ENCODE measurements at regions not wholly inside any gene's neighbourhood (a gene's known extent, or its start where the extent isn't known, plus 50 kb on each side); places are given as distances from the start of the nearest gene placed in this dataset.
A peak's percentile ranks its signal among the peaks of the same experiment; 100 is the strongest.
"Not testable (repeated sequence)": the region's sequence is repeated elsewhere in the genome, so short reads cannot be mapped to it uniquely, and the experiment has no call there.

- CTCF ChIA-PET, result no interaction called here
- BruUV-seq (replicated peaks), result no TSS peak
- POLR2A ChIA-PET, result interaction anchor here (0.7 kb wide), 1 partner anchor 16 kb away, joined by 3 read pairs; no protein-coding TSS in a partner anchor
- H3K27me3 Mint-ChIP-seq (ENCODE audit: insufficient read depth, unreplicated experiment), result no peaks in the 10 kb centered on the region
- peaks cover 10% of the 10 kb centered on the region for H3K4me1 Mint-ChIP-seq (ENCODE audit: insufficient read depth, unreplicated experiment)
- no peak overlapping the region for H3K4me3 Mint-ChIP-seq (ENCODE audit: unreplicated experiment)
- H3K36me3 Mint-ChIP-seq (ENCODE audit: insufficient read depth, unreplicated experiment), result no peaks in the 10 kb centered on the region
- no peak overlapping the region for H3K27ac Mint-ChIP-seq (ENCODE audit: low read depth, unreplicated experiment)
- intact Hi-C loops (cut with micrococcal nuclease), result no loop called here
- no peaks in the 10 kb centered on the region for H3K9me3 Mint-ChIP-seq (ENCODE audit: unreplicated experiment)
- no peak for TF ChIP-seq CTCF (IDR thresholded peaks at IDR 0.05; ENCODE audit: unreplicated experiment)
- DNase-seq (ENCODE audit: unreplicated experiment), result no peak
These were observed 961.7 kb upstream of the TMEFF2 start for GRCh38 chr2:193156480-193156879.

- Mint-ChIP-seq H3K9me3 (ENCODE audit: unreplicated experiment) (no peaks in the 10 kb centered on the region), H3K27me3 (ENCODE audit: insufficient read depth, unreplicated experiment) (no peaks in the 10 kb centered on the region), H3K36me3 (ENCODE audit: insufficient read depth, unreplicated experiment) (no peaks in the 10 kb centered on the region), H3K4me1 (ENCODE audit: insufficient read depth, unreplicated experiment) (peaks cover 10% of the 10 kb centered on the region), H3K4me3 (ENCODE audit: unreplicated experiment) (no peak overlapping the region), H3K27ac (ENCODE audit: low read depth, unreplicated experiment) (peak overlapping the region; percentile 88)
- BruUV-seq (replicated peaks), result no TSS peak
- no peak for DNase-seq (ENCODE audit: unreplicated experiment)
- CTCF ChIA-PET, result interaction anchor here (0.7 kb wide), 1 partner anchor 308 kb away, joined by 3 read pairs; no protein-coding TSS in a partner anchor
- POLR2A ChIA-PET, result no interaction called here
- TF ChIP-seq CTCF (IDR thresholded peaks at IDR 0.05; ENCODE audit: unreplicated experiment), result no peak
- intact Hi-C loops (cut with micrococcal nuclease), result no loop called here
These were observed 959.3 kb upstream of the TMEFF2 start for GRCh38 chr2:193154076-193154475.

DNA sequence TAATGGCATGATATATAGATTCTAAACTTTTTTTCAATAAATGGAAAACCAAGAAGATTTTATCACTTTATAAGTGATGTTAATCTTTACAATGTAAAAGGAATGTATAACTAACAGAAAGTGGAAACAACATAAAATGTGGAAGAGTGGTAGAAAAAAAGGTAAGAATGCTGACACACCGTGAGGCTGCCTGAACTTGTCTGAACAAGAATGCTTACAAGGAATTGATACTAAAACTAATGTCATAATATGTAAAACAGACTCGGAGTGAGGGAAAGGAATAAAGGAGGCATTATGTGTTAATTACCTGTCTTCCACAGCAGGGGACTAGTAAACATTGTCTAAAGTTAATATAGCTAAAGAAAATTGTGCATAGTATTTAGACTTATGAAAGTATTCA, 958.8 kb upstream of the TMEFF2 start:
- peak overlapping the region; percentile 88 for H3K27ac Mint-ChIP-seq (ENCODE audit: low read depth, unreplicated experiment)
- TF ChIP-seq CTCF (IDR thresholded peaks at IDR 0.05; ENCODE audit: unreplicated experiment), result no peak
- H3K9me3 Mint-ChIP-seq (ENCODE audit: unreplicated experiment), result no peaks in the 10 kb centered on the region
- ChIA-PET POLR2A (no interaction called here), CTCF (interaction anchor here (0.7 kb wide), 2 partner anchors 10 to 308 kb away, joined by 3 to 4 read pairs; no protein-coding TSS in a partner anchor)
- H3K4me1 Mint-ChIP-seq (ENCODE audit: insufficient read depth, unreplicated experiment), result peaks cover 10% of the 10 kb centered on the region
- H3K27me3 Mint-ChIP-seq (ENCODE audit: insufficient read depth, unreplicated experiment), result no peaks in the 10 kb centered on the region
- no peak overlapping the region for H3K4me3 Mint-ChIP-seq (ENCODE audit: unreplicated experiment)
- BruUV-seq (replicated peaks), result no TSS peak
- intact Hi-C loops (cut with micrococcal nuclease), result no loop called here
- DNase-seq (ENCODE audit: unreplicated experiment), result peak; percentile 24
- H3K36me3 Mint-ChIP-seq (ENCODE audit: insufficient read depth, unreplicated experiment), result no peaks in the 10 kb centered on the region

GRCh38 chr2:193142467-193142866, 947.7 kb upstream of the TMEFF2 start:
- H3K4me1 Mint-ChIP-seq (ENCODE audit: insufficient read depth, unreplicated experiment); POLR2A ChIA-PET; H3K27ac Mint-ChIP-seq (ENCODE audit: low read depth, unreplicated experiment): not testable (repeated sequence)

GRCh38 chr2:193141998-193142397, 947.3 kb upstream of the TMEFF2 start:
- POLR2A ChIA-PET, result interaction anchor here (0.6 kb wide), 1 partner anchor 33 kb away, joined by 3 read pairs; no protein-coding TSS in a partner anchor
- Mint-ChIP-seq H3K36me3 (ENCODE audit: insufficient read depth, unreplicated experiment) (no peaks in the 10 kb centered on the region), H3K27ac (ENCODE audit: low read depth, unreplicated experiment) (no peak overlapping the region), H3K27me3 (ENCODE audit: insufficient read depth, unreplicated experiment) (no peaks in the 10 kb centered on the region), H3K9me3 (ENCODE audit: unreplicated experiment) (no peaks in the 10 kb centered on the region), H3K4me1 (ENCODE audit: insufficient read depth, unreplicated experiment) (no peaks in the 10 kb centered on the region), H3K4me3 (ENCODE audit: unreplicated experiment) (no peak overlapping the region)
- intact Hi-C loops (cut with micrococcal nuclease), result no loop called here
- TF ChIP-seq CTCF (IDR thresholded peaks at IDR 0.05; ENCODE audit: unreplicated experiment), result no peak
- no peak for DNase-seq (ENCODE audit: unreplicated experiment)
- BruUV-seq (replicated peaks), result no TSS peak
- CTCF ChIA-PET, result no interaction called here

More at GRCh38 chr2:193142467-193142866, 947.7 kb upstream of the TMEFF2 start:
- DNase-seq (ENCODE audit: unreplicated experiment); BruUV-seq (replicated peaks); H3K4me3 Mint-ChIP-seq (ENCODE audit: unreplicated experiment); H3K27me3 Mint-ChIP-seq (ENCODE audit: insufficient read depth, unreplicated experiment); H3K9me3 Mint-ChIP-seq (ENCODE audit: unreplicated experiment); H3K36me3 Mint-ChIP-seq (ENCODE audit: insufficient read depth, unreplicated experiment); intact Hi-C loops (cut with micrococcal nuclease); CTCF ChIA-PET: not testable (repeated sequence)

DNA sequence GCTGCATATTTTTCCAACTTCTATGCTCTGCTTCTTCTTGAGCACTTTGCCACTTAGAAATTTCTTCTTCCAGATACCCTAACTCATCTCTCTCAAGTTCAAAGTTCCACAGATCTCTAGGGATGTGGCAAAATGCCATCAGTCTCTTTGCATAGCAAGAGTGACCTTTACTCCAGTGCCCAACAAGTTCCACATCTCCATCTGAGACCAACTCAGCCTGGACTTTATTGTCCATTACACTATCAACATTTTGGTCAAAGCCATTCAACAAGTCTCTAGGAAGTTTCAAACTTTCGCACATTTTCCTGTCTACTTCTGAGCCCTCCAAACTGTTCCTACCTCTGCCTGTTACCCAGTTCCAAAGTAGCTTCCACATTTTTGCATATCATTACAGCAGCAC, 946.2 kb upstream of the TMEFF2 start:
- H3K27me3 Mint-ChIP-seq (ENCODE audit: insufficient read depth, unreplicated experiment); DNase-seq (ENCODE audit: unreplicated experiment); BruUV-seq (replicated peaks); H3K36me3 Mint-ChIP-seq (ENCODE audit: insufficient read depth, unreplicated experiment); H3K27ac Mint-ChIP-seq (ENCODE audit: low read depth, unreplicated experiment); intact Hi-C loops (cut with micrococcal nuclease); H3K4me1 Mint-ChIP-seq (ENCODE audit: insufficient read depth, unreplicated experiment); H3K4me3 Mint-ChIP-seq (ENCODE audit: unreplicated experiment); H3K9me3 Mint-ChIP-seq (ENCODE audit: unreplicated experiment): not testable (repeated sequence)
- ChIA-PET CTCF (interaction anchor here (0.9 kb wide), 1 partner anchor 9 kb away, joined by 3 read pairs; no protein-coding TSS in a partner anchor), POLR2A (interaction anchor here (0.6 kb wide), 1 partner anchor 15 kb away, joined by 3 read pairs; no protein-coding TSS in a partner anchor)
